Right lobe of liver (tissue), 6 donors: ENCODE measurements at regions not wholly inside any gene's neighbourhood (a gene's known extent, or its start where the extent isn't known, plus 50 kb on each side); places are given as distances from the start of the nearest gene placed in this dataset.
"Not testable (repeated sequence)": the region's sequence is repeated elsewhere in the genome, so short reads cannot be mapped to it uniquely, and the experiment has no call there.

Experiments
- ATAC-seq, 4 donors: fragments of 200-7000 bp; cut with Tn5 transposase; one replicate each; pipeline ENCODE4 v1.9.1; 2020; ENCODE audit warnings: mild to moderate bottlenecking in 4 of 4, moderate library complexity in 4 of 4
- DNase-seq, 3 donors: peaks; one replicate each; pipeline ENCODE4 v3.0.0-alpha.2; 2020
- H3K27ac ChIP-seq, 3 donors: fragments of 200-600 bp; one replicate each; pipeline ENCODE4 v1.8.0; 2022
- H3K27me3 ChIP-seq, 2 donors: fragments of 200-600 bp; one replicate each; pipeline ENCODE4 v1.8.0; 2022
- H3K36me3 ChIP-seq, 4 donors: fragments of 200-600 bp; sonication (generic) in 1 of 4; one replicate each; pipeline versions ENCODE4 v1.5.1 to v1.8.0; 2017 to 2022; ENCODE audit warnings: control low read depth in 1 of 4
- H3K4me1 ChIP-seq, 4 donors: fragments of 200-600 bp; sonication (generic) in 1 of 4; one replicate each; pipeline versions ENCODE4 v1.5.1 to v1.8.0; 2017 to 2022; ENCODE audit warnings: control low read depth in 1 of 4
- H3K4me3 ChIP-seq, 3 donors: fragments of 200-600 bp; one replicate each; pipeline ENCODE4 v1.8.0; 2022
- H3K9me3 ChIP-seq, 4 donors: fragments of 200-600 bp; sonication (generic) in 1 of 4; one replicate each; pipeline versions ENCODE4 v1.5.1 to v1.8.0; 2017 to 2022; ENCODE audit warnings: control low read depth in 1 of 4
- CTCF ChIP-seq, 4 donors: fragments of 200-600 bp in 3 of 4; fragments of 450-650 bp in 1 of 4; IDR thresholded peaks; one replicate each; pipeline versions ENCODE4 v1.5.1 to v1.8.0; 2016 to 2022; ENCODE audit warnings: antibody characterized with exemption in 4 of 4, mild to moderate bottlenecking in 2 of 4
- POLR2A ChIP-seq: fragments of 450-650 bp; IDR thresholded peaks from one replicate; pipeline ENCODE4 v1.6.1; 2017; ENCODE audit warnings: antibody characterized with exemption, mild to moderate bottlenecking
- WGBS: methylation state at CpG from one replicate; pipeline ENCODE4 v1.1.6; 2018; ENCODE audit warnings: low coverage, low lambda C conversion rate; ENCODE audit not compliant: insufficient coverage; ENCODE audit errors: missing lambda C conversion rate; 5-methylcytosine and 5-hydroxymethylcytosine counted together
- intact Hi-C, 2 donors: fragments of 100-400 bp; cut with DNase I; formaldehyde crosslinking; loops; one replicate each; pipeline versions ENCODE4 v1.11.2 to v1.14.1; 2022
- donor health status: DM: no; HTN: yes; CAD: no.
- donor health status: DM: no; HTN: no; CAD: no.
- donor health status: DM: no; HTN: no; CAD: no.
- donor health status: DM: no; HTN: yes; CAD: no.
- donor health status: DM: no; HTN: yes; CAD: no.

GRCh38 chr9:25461416-25461815 is 216.8 kb downstream of the TUSC1 start:
- Histone ChIP-seq H3K36me3 (no peaks in the 10 kb centered on the region), H3K27me3 (no peaks in the 10 kb centered on the region), H3K4me1 (no peaks in the 10 kb centered on the region), H3K4me3 (no peak overlapping the region), H3K27ac (no peak overlapping the region), H3K9me3 (no peaks in the 10 kb centered on the region)
- ATAC-seq (no peak), DNase-seq (no peak)
- intact Hi-C loops, result loop anchor here in 1 of 2 donors (10.0 kb wide), 1 partner anchor 57 kb away; no protein-coding TSS in a partner anchor
- TF ChIP-seq CTCF (IDR thresholded peaks at IDR 0.05) (no peak), POLR2A (no peak)

DNA sequence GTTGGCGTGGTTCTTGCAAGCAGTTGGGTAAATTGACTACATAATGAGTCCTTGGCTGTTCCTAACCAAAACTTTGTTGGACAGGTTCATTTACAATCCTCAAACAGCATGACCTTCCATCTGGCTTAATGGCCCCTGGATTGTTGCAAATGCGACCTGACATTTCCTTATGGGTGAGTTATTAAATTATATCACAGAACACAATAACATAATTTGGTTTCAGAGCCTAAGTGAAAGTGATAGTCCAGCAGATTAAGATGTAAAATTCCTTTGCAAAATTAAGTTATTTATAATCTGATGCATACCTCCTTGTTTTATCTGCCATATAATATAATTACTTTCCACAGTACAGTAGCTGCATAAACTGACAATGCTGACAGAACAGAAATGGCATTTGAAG is 224.4 kb downstream of the TUSC1 start:
- 42% methylated on average over 2 of the region's 2 CpGs for WGBS
- H3K4me3 ChIP-seq, result no peak overlapping the region
- TF ChIP-seq POLR2A, result no peak
- TF ChIP-seq CTCF (IDR thresholded peaks at IDR 0.05), result no peak
- DNase-seq, result no peak
- H3K9me3 ChIP-seq, result no peaks in the 10 kb centered on the region
- no peaks in the 10 kb centered on the region for H3K36me3 ChIP-seq
- intact Hi-C loops, result no loop called here
- no peak for ATAC-seq
- H3K4me1 ChIP-seq, result no peaks in the 10 kb centered on the region
- no peaks in the 10 kb centered on the region for H3K27me3 ChIP-seq
- H3K27ac ChIP-seq, result no peak overlapping the region

GRCh38 chr9:25449503-25449902 is 228.7 kb downstream of the TUSC1 start:
- H3K4me3 ChIP-seq, result no peak overlapping the region
- WGBS, result 25% methylated on average over 3 of the region's 3 CpGs

DNA sequence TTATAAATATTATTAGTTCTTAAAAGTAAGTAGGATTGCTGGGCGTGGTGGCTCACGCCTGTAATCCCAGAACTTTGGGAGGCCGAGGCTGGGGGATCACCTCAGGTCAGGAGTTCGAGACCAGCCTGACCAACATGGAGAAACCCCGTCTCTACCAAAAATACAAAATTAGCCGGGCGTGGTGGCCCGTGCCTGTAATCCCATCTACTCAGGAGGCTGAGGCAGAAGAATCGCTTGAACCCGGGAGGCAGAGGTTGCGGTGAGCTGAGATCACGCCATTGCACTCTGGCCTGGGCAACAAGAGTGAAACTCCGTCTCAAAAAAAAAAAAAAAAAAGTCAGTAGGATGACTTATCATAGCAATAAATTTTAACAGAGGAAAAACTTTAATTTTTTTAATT is 232.5 kb downstream of the TUSC1 start:
- H3K36me3 ChIP-seq, H3K9me3 ChIP-seq, H3K27ac ChIP-seq, H3K4me3 ChIP-seq, intact Hi-C loops, ATAC-seq, DNase-seq, H3K4me1 ChIP-seq, H3K27me3 ChIP-seq: not testable (repeated sequence)
- WGBS, result 65% methylated on average over 11 of the region's 13 CpGs

More at GRCh38 chr9:25449503-25449902, 228.7 kb downstream of the TUSC1 start:
- no peak overlapping the region for H3K27ac ChIP-seq
- intact Hi-C loops, result no loop called here
- ATAC-seq (no peak), DNase-seq (no peak)
- no peaks in the 10 kb centered on the region for H3K27me3 ChIP-seq
- H3K36me3 ChIP-seq, result no peaks in the 10 kb centered on the region
- H3K9me3 ChIP-seq, result no peaks in the 10 kb centered on the region
- no peaks in the 10 kb centered on the region for H3K4me1 ChIP-seq
- TF ChIP-seq CTCF (IDR thresholded peaks at IDR 0.05) (no peak), POLR2A (no peak)

DNA sequence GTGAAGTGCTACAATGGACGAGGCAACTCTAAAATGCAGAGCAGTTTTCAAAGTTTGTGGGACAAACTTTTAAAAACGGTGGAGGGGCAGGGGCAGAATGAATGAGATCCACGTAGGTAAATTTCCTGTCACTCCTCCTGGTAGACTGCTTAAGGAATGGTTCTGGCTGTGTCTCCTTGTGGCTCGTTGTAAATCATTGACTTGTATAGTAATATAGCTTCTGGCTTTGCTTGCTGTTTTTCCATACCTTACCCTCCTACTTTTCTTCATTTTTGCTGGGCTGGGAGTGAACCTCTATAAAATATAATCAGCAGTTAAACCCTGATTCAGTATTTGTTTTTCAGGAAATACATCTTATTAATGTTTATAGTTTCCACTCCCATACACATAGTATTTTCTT is 235.7 kb downstream of the TUSC1 start:
- Histone ChIP-seq H3K4me1 (no peaks in the 10 kb centered on the region), H3K4me3 (no peak overlapping the region), H3K36me3 (no peaks in the 10 kb centered on the region), H3K9me3 (no peaks in the 10 kb centered on the region), H3K27ac (no peak overlapping the region), H3K27me3 (no peaks in the 10 kb centered on the region)
- WGBS, result 36% methylated on average over 4 of the region's 4 CpGs
- intact Hi-C loops, result no loop called here
- ATAC-seq (no peak), DNase-seq (no peak)
- no peak for TF ChIP-seq CTCF (IDR thresholded peaks at IDR 0.05)
- no peak for TF ChIP-seq POLR2A
